ENCODE measurements at regions not wholly inside any gene's neighbourhood (a gene's known extent, or its start where the extent isn't known, plus 50 kb on each side); places are given as distances from the start of the nearest gene placed in this dataset.

DNA sequence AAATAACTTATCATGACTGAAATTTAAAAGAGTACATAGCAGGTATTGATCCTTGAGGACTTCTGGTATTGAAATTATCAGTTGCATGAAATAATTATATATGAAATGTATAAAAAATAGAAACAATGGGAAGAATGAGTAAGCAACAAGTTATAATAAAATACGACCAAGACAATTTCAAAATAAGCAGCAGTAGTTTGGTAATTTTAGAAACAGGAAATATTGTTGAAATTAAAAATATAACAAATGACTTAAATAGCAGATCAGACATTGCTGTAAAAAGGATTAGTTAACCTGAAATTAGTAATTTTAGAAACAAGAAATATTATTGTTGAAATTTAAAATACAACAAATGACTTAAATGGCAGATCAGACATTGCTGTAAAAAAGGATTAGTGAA, 152.3 kb downstream of the BTC start:
- TF ChIP-seq, protein P1, sequence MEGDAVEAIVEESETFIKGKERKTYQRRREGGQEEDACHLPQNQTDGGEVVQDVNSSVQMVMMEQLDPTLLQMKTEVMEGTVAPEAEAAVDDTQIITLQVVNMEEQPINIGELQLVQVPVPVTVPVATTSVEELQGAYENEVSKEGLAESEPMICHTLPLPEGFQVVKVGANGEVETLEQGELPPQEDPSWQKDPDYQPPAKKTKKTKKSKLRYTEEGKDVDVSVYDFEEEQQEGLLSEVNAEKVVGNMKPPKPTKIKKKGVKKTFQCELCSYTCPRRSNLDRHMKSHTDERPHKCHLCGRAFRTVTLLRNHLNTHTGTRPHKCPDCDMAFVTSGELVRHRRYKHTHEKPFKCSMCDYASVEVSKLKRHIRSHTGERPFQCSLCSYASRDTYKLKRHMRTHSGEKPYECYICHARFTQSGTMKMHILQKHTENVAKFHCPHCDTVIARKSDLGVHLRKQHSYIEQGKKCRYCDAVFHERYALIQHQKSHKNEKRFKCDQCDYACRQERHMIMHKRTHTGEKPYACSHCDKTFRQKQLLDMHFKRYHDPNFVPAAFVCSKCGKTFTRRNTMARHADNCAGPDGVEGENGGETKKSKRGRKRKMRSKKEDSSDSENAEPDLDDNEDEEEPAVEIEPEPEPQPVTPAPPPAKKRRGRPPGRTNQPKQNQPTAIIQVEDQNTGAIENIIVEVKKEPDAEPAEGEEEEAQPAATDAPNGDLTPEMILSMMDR (IDR thresholded peaks at IDR 0.05), result no peak
- no peak for TF ChIP-seq POLR2A (IDR thresholded peaks at IDR 0.05)
